HG03460 (cell line): ENCODE measurements at regions not wholly inside any gene's neighbourhood (a gene's known extent, or its start where the extent isn't known, plus 50 kb on each side); places are given as distances from the start of the nearest gene placed in this dataset.
"Not testable (repeated sequence)": the region's sequence is repeated elsewhere in the genome, so short reads cannot be mapped to it uniquely, and the experiment has no call there.

Experiments
- ATAC-seq: cut with Tn5 transposase; IDR thresholded peaks from one replicate; pipeline ENCODE4 v1.9.1; 2021; ENCODE audit not compliant: unreplicated experiment

- ATAC-seq, result not testable (repeated sequence)
Observed at GRCh38 chr1:244156617-244157016, 105.5 kb downstream of the ZBTB18 start.

- no peak for ATAC-seq
Observed at GRCh38 chr1:244157731-244158438, 106.8 kb downstream of the ZBTB18 start.

DNA sequence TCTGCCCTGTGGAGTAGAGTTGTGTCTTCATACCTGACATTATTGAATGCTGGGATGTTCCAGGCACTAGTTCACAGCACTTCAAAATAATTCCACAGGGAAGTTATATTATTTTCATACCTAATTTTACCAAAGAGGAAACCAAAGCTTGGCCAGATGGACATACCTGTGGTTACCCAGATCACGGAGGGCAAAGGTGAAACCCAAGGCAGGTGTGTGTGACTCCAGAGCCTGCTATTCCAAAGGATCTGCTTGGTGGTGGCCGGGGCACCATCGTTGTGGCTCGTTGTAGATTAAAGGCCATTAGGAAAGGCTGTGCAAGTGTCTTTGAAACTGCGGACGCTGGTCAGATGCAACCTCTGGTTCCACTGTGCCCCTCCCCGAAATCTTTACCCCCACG, 108.6 kb downstream of the ZBTB18 start:
- no peak for ATAC-seq

- ATAC-seq, result no peak
Observed at GRCh38 chr1:244160455-244161235, 109.6 kb downstream of the ZBTB18 start.

- no peak for ATAC-seq
Observed at GRCh38 chr1:244161236-244161510, 110.1 kb downstream of the ZBTB18 start.

DNA sequence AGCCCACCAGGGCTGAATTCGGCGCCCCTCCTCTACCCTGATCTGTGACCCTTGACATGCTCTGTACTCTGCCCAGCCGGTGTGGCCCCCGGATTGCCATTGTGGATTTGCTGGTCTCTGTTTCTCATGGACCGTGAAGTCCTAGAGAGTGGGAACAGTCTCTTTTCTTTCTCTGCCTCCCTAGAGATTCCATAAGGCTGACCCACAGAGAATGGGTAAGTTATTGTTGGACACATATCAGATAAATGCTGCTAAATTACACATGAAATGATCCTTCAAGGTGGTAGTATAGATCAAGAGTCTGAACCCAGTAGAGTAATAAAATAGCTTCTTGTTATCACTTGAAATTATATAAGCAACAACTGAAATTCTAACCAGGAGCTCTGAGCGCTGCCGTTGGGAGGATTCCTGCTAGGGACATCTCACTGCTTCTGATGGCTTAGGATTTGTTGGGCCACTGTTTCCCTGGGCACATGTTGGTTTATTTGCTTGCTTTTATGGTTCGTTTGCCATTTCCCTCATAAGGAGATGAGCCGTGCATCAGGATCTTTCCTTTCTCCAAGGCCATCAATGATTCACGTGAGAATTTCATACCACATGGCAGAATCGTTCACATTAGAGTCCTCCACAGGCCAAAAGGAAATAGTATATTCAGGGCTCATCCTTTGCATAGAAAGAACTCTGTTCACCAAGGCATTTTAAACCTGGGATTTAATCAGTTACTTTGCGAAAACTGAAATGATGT, 111.9 kb downstream of the ZBTB18 start:
- ATAC-seq, result no peak

GRCh38 chr1:244163861-244164510, 112.9 kb downstream of the ZBTB18 start:
- no peak for ATAC-seq

- no peak for ATAC-seq
Observed at GRCh38 chr1:244164511-244164890, 113.4 kb downstream of the ZBTB18 start.

DNA sequence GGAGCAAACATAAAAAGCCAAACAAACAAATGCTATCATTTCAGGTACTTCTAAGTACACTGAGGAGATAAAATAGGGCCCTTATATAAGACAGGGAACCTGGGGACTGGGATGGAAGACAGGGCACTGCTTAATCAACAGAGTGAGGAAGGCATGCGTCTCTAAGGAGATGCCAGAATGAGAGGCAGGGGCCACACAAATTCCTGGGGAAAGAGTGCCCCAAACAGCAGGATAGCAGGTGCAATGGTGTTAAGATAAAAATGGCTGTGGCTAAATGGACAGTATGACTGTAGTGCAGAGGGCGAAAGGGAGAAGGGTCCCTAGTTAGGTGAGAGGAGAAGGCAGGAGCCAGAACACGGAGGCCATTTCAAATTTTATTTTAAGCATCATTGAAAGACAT, 113.9 kb downstream of the ZBTB18 start:
- ATAC-seq, result no peak

GRCh38 chr1:244165701-244166100, 114.6 kb downstream of the ZBTB18 start:
- no peak for ATAC-seq

- no peak for ATAC-seq
Observed at GRCh38 chr1:244171241-244171985, 120.3 kb downstream of the ZBTB18 start.

DNA sequence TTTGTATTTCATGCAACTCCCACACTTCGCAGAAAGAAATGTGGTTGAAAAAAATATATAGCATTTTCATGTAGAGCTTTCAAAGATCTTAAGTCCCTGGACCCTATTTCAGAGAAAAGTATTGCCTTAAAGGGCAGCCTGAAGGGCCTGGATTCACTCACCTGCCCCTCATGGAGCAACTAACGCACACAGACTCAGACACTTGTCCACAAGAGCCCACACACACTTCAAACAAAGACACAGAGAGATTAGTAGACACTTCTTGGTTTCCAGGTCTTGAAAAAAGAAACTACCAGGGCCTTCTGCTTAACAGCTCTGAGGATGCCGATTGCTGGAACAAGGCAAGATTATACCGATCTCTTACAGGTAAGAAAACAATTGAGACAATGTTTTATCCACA, 122.2 kb downstream of the ZBTB18 start:
- no peak for ATAC-seq

- ATAC-seq, result no peak
Observed at GRCh38 chr1:244173769-244174168, 122.7 kb downstream of the ZBTB18 start.

DNA sequence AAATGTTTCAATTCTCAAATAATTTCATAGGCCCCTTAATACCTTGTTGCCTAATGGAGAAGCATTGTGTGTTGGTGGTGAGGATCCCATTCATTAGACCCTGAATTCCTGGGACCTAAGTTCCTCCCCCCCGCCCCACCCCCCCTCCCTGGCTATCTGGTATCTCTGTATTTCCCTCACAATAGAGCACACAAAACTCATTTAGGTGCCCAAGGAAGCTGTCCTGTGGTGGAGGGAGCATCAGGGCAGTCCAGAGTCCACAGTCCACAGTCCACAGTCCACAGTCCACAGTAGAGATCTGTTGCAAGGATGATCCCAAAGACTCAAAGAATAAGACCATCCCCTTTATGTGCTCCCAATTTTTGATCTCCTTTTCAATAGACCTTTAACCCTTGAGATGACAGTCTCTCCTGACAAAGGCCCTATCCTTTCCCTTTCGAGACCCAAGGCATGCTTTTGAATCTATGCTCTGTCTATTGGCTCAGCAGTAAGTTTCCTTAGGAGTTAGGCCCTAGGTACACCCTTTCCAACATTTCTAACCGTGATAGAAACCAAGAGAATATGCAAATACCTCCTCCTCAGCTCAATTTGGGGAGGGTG, 123.9 kb downstream of the ZBTB18 start:
- ATAC-seq, result no peak

DNA sequence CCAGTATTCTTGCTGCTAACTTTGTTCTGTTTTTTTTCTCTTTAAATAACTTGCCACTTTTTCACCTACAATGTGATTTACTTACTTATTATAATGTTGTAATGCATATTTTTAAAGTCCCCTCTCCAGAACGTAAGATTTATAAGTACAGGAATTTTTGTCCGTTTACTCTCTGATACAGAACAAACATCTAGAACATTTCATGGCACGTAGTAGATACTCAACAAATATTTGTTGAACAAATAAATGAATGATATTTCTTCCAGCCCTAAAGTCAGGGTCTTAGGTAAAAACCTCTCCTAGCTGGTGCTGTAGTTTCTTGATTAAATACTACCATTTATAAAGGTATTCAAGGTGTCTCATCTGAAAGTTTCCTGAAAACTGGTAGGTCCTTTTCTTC, 125.1 kb downstream of the ZBTB18 start:
- no peak for ATAC-seq

- ATAC-seq, result no peak
Observed at GRCh38 chr1:244180256-244180655, 129.2 kb downstream of the ZBTB18 start.

DNA sequence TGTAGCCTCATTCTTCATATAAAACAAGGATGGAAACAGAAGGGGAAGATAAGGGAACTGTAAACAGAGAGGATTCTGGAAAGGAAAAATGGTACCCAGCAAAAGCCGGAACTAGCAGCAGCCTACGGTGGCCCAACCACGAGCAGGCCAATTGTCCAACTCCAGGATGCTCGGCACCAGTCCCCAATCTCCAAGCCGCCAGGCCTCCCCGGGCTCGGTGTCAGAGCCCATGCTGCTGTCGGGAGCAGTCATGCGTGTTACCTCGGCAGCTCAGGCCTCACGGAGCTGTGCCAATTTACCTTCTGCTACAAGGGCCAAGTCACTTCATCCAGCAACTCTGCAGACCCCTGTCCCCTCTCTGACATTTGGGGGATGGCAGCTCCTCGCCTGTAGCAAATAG, 130.8 kb downstream of the ZBTB18 start:
- ATAC-seq, result no peak

DNA sequence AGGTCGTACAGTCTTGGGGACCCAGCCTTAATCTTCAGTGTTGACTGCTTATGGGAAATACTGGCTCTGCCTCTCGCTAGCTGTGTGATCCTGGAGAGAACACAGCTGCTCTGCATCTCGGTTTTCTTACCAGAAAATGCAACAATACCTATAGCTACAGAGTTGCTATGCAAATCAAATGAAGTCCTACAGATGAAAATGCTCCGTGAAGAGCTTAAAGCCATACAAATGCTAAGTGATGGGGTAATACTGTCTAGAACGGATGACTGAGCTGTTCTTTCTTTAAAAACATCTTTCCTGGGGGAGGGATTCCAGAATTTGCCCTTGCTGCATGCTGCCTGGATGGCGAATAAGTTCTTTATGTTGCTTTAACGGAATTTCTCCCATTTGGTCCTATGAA, 132.0 kb downstream of the ZBTB18 start:
- ATAC-seq, result no peak

DNA sequence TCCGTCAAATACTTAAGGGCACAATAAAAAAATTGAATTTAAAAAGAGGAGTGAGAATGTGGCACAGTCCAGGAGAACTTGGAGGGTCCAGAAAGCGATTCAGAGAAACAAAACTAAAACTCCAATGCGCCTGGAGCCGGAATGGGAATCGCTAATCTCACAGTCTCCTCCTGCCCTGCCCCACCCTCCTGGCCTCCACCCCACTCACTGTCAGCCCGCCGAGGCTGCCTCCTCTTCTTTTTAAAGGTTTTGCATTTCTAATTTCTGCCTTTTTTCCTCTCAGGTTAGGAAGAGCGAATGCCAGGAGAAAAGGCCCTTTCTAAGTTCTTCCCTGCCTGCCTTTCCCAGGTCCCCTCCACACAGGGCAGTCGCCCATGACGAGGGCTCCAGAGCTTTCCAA, 135.3 kb downstream of the ZBTB18 start:
- no peak for ATAC-seq

DNA sequence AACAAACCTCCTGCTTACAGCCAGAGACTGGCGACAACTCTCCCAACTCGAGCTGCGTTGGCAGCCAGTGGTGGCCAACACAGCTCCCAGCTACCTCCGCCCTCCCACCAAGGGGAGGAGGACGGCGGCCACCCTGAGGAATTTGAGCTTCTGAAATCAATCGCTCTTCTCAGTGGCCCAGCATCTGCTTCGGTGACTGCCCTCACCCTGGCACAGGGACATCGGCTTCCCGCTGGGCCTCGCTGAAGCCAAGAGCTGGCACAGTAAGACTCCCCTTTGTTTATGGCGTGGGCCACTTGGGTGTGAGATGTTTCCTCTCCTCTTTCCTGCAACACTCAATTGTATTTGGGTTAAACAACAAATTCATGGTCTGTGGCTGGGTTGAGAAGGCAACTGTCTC, 136.2 kb downstream of the ZBTB18 start:
- ATAC-seq, result no peak

DNA sequence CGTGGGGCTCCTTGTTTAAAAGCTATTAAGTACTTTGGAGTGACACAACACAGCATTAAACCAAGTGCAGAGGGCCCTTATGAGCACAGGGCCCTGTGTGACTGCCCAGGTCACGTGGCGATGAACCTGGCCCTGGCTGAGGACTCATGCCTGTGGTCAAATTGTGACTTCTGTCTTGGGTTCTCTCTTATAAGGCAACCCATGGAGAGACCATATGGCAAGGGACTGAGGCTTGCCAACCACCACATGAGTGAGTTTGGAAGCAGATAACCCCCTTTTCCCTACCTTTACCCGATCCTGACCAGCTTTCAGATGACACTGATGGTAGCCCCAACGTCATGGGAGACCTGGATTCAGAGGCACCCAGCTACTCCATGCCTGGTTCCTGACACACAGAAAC, 140.5 kb downstream of the ZBTB18 start:
- no peak for ATAC-seq
